ENCODE measurements at regions not wholly inside any gene's neighbourhood (a gene's known extent, or its start where the extent isn't known, plus 50 kb on each side); places are given as distances from the start of the nearest gene placed in this dataset.

GRCh38 chr6:114403858-114404257 is 61.0 kb upstream of the HS3ST5 start:
- DNase-seq: no peak

- DNase-seq: no peak
These were observed 55.7 kb upstream of the HS3ST5 start for GRCh38 chr6:114398481-114398880.
